PC-3 (cell line): ENCODE measurements at regions not wholly inside any gene's neighbourhood (a gene's known extent, or its start where the extent isn't known, plus 50 kb on each side); places are given as distances from the start of the nearest gene placed in this dataset.

ENCODE experiments used
- CTCF ChIP-seq: fragments of 300-600 bp; sonication (generic); conservative IDR thresholded peaks from 2 replicates; pipeline ENCODE4 v1.5.1; 2017; ENCODE audit warnings: antibody characterized with exemption, low read depth, mild to moderate bottlenecking, low read length
- EZH2 ChIP-seq: fragments of 300-600 bp; sonication (generic); IDR thresholded peaks from one replicate; pipeline ENCODE4 v1.6.1; 2017; ENCODE audit warnings: antibody characterized with exemption, mild to moderate bottlenecking, low read length; ENCODE audit not compliant: unreplicated experiment
- EZH2phosphoT487 ChIP-seq: fragments of 300-600 bp; sonication (generic); IDR thresholded peaks from 2 replicates; pipeline ENCODE4 v1.6.1; 2018; ENCODE audit warnings: mild to moderate bottlenecking, antibody characterized with exemption, low read length, borderline replicate concordance

DNA sequence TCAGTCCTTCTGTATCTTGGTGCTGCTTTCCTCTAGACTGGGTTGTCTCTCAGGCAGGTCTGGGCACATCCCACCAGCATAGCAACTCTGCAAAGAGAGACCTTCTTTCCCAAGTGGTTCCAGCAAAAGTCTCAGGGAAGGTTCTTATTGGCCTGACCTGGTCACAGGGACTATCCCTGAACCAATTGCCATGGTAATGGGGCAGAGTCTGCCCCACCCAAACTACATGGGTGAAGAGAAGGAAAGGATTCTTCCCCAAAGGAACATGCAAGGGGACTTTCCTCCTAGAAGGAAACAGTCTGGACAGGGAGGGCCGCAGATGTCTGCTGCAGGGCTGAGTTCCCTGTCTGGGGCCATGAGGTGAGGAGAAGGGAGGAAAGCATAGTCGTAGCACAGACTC lies 122.2 kb upstream of the NCOR2 start:
- no peak for TF ChIP-seq CTCF
- no peak for TF ChIP-seq EZH2
- no peak for TF ChIP-seq EZH2phosphoT487
